GM12878 (cell line): ENCODE measurements at regions not wholly inside any gene's neighbourhood (a gene's known extent, or its start where the extent isn't known, plus 50 kb on each side); places are given as distances from the start of the nearest gene placed in this dataset.

Source experiments
- ATAC-seq: fragments of 200-7000 bp; cut with Tn5 transposase; 3 replicates; pipeline ENCODE4 v1.9.1; 2020; ENCODE audit warnings: mild to moderate bottlenecking, moderate library complexity
- BruUV-seq: library from RNA; stranded (reverse); fragments of 400-500 nt; replicated peaks from 2 replicates; lab custom pipeline; 2021; lab: Mats Ljungman, UMichigan
- CTCF ChIA-PET: fragments of 300-600 bp; sonication (Branson Sonifier 250); formaldehyde crosslinking; extraction: SDS; loops from one replicate; lab custom pipeline; 2021; ENCODE audit warnings: inconsistent platforms; lab: Yijun Ruan, JAX
- POLR2A ChIA-PET: fragments of 350-600 bp; formaldehyde crosslinking; extraction: SDS; loops from one replicate; lab custom pipeline; 2021; ENCODE audit warnings: inconsistent platforms; lab: Charles Lee
- RAD21 ChIA-PET: fragments of 300-600 bp; sonication (Branson Sonifier 250); formaldehyde crosslinking; loops from one replicate; lab custom pipeline; 2023; ENCODE audit warnings: antibody characterized with exemption; ENCODE audit not compliant: unreplicated experiment; lab: Charles Lee
- SMC1A ChIA-PET: fragments of 300-600 bp; sonication (Branson Sonifier 250); formaldehyde crosslinking; loops from one replicate; lab custom pipeline; 2023; ENCODE audit not compliant: unreplicated experiment, uncharacterized antibody; lab: Charles Lee
- DNase-seq: peaks from one replicate; pipeline ENCODE4 v3.0.0-alpha.2; 2011; ENCODE audit warnings: low read depth, low spot score
- FAIRE-seq: peaks from 3 replicates; lab custom pipeline; 2011; peaks lifted over from hg19 to GRCh38; lab: Jason Lieb, UNC
- H2AFZ ChIP-seq: 2 replicates; pipeline ENCODE4 v1.6.0; 2011; ENCODE audit warnings: low read depth, low read length, control low read depth; ENCODE audit not compliant: control insufficient read depth
- H3K27ac ChIP-seq: 2 replicates; pipeline ENCODE4 v1.5.1; 2011; ENCODE audit warnings: control low read depth; ENCODE audit not compliant: control insufficient read depth, insufficient read depth
- H3K27me3 ChIP-seq, 2 experiments: replicated peaks in 1 of 2; 2 replicates each; pipeline versions ENCODE4 v1.6.0 to v1.6.1; 2011; ENCODE audit warnings: low read length in 1 of 2; ENCODE audit not compliant: control insufficient read depth in 2 of 2, insufficient read depth in 2 of 2
- H3K36me3 ChIP-seq, 2 experiments: 2 replicates each; pipeline ENCODE4 v1.5.1; 2011; ENCODE audit warnings: low read length in 1 of 2; ENCODE audit not compliant: control insufficient read depth in 2 of 2, insufficient read depth in 2 of 2
- H3K4me1 ChIP-seq: 2 replicates; pipeline ENCODE4 v1.6.1; 2011; ENCODE audit warnings: mild to moderate bottlenecking, low read length, moderate library complexity, mixed read lengths; ENCODE audit not compliant: control insufficient read depth, insufficient read depth
- H3K4me2 ChIP-seq: 2 replicates; pipeline ENCODE4 v1.6.0; 2011; ENCODE audit warnings: control low read depth; ENCODE audit not compliant: control insufficient read depth, insufficient read depth
- H3K4me3 ChIP-seq: fragments of 200-600 bp; sonication (generic); 2 replicates; pipeline ENCODE4 v1.5.1; 2016
- H3K79me2 ChIP-seq: 2 replicates; pipeline ENCODE4 v1.6.0; 2011; ENCODE audit warnings: low read length; ENCODE audit not compliant: control insufficient read depth, insufficient read depth
- H3K9ac ChIP-seq: 2 replicates; pipeline ENCODE4 v1.8.0; 2011; ENCODE audit warnings: low read length, control low read depth, mixed read lengths; ENCODE audit not compliant: control insufficient read depth, insufficient read depth
- H3K9me3 ChIP-seq: replicated peaks from 3 replicates; pipeline ENCODE4 v1.5.1; 2011; ENCODE audit warnings: mild to moderate bottlenecking, low read length; ENCODE audit not compliant: control insufficient read depth, insufficient read depth
- H4K20me1 ChIP-seq: 2 replicates; pipeline ENCODE4 v1.6.0; 2011; ENCODE audit not compliant: control insufficient read depth, insufficient read depth
- ASH2L ChIP-seq: fragments of 300-600, 200-600 bp; sonication (generic); IDR thresholded peaks from 2 replicates; pipeline ENCODE4 v1.6.1; 2017; ENCODE audit warnings: low read depth, mild to moderate bottlenecking, borderline replicate concordance
- BHLHE40 ChIP-seq, 2 experiments: fragments of 450-650 bp in 1 of 2; IDR thresholded peaks; 2 replicates each; pipeline ENCODE4 v1.6.1; 2011 to 2017; ENCODE audit warnings: low read depth in 2 of 2, borderline replicate concordance in 1 of 2, improper control_type of control experiment in 1 of 2, low read length in 1 of 2, mild to moderate bottlenecking in 1 of 2
- CBX3 ChIP-seq: fragments of 200-600 bp; sonication (generic); IDR thresholded peaks from 2 replicates; pipeline ENCODE4 v1.6.1; 2016; ENCODE audit warnings: low read depth, borderline replicate concordance
- EZH2 ChIP-seq: IDR thresholded peaks from 2 replicates; pipeline ENCODE4 v1.6.1; 2012; ENCODE audit warnings: low read depth, mild to moderate bottlenecking, control low read depth, inconsistent platforms, low read length, borderline replicate concordance; ENCODE audit not compliant: control insufficient read depth
- HDAC2 ChIP-seq: fragments of 200-600 bp; sonication (generic); IDR thresholded peaks from 2 replicates; pipeline ENCODE4 v1.6.1; 2017
- IKZF1 ChIP-seq: fragments of 450-650 bp; conservative IDR thresholded peaks from 2 replicates; pipeline ENCODE4 v1.6.1; 2017; ENCODE audit warnings: antibody characterized with exemption, mild to moderate bottlenecking
- MLLT1 ChIP-seq: fragments of 450-650 bp; IDR thresholded peaks from 2 replicates; pipeline ENCODE4 v1.6.1; 2016; ENCODE audit warnings: mild to moderate bottlenecking
- NFIC ChIP-seq: IDR thresholded peaks from 2 replicates; pipeline ENCODE4 v1.6.1; 2012; ENCODE audit warnings: low read depth, mild to moderate bottlenecking, inconsistent platforms, low read length, moderate library complexity
- NFYB ChIP-seq: IDR thresholded peaks from 2 replicates; pipeline ENCODE4 v1.6.1; 2011; ENCODE audit warnings: low read depth, mild to moderate bottlenecking, low read length, improper control_type of control experiment, moderate library complexity; ENCODE audit not compliant: insufficient read depth
- RBBP5 ChIP-seq: fragments of 200-600 bp; sonication (generic); conservative IDR thresholded peaks from 2 replicates; pipeline ENCODE4 v1.6.1; 2016
- YY1 ChIP-seq: IDR thresholded peaks from 2 replicates; pipeline ENCODE4 v1.6.1; 2011; ENCODE audit warnings: low read depth, mild to moderate bottlenecking, low read length
- ZBED1 ChIP-seq: IDR thresholded peaks from 2 replicates; pipeline ENCODE4 v1.6.1; 2016; ENCODE audit warnings: borderline replicate concordance
- ZNF274 ChIP-seq: IDR thresholded peaks from one replicate; pipeline ENCODE4 v1.8.0; 2011; ENCODE audit not compliant: insufficient read length, insufficient read depth
- ZNF384 ChIP-seq: IDR thresholded peaks from 2 replicates; pipeline ENCODE4 v1.6.1; 2012; ENCODE audit warnings: low read depth, mild to moderate bottlenecking, low read length, improper control_type of control experiment, borderline replicate concordance
- WGBS: methylation state at CpG from one replicate; pipeline ENCODE4 v1.1.6; 2016; ENCODE audit warnings: low lambda C conversion rate; ENCODE audit not compliant: insufficient replicate concordance, insufficient coverage; ENCODE audit errors: missing lambda C conversion rate; 5-methylcytosine and 5-hydroxymethylcytosine counted together
- in situ Hi-C: fragments of 300-500 bp; cut with MboI; formaldehyde crosslinking; loops from 9 replicates; pipeline ENCODE4 v1.14.3; 2018; ENCODE audit warnings: mixed read lengths
- intact Hi-C: fragments of 100-400 bp; cut with micrococcal nuclease; formaldehyde crosslinking; loops from one replicate; pipeline ENCODE4 v1.14.2; 2022; ENCODE audit not compliant: unreplicated experiment
- TF ChIP-seq, protein P1 (sequence below): IDR thresholded peaks from 2 replicates; pipeline ENCODE4 v1.6.1; 2011; ENCODE audit warnings: mild to moderate bottlenecking, low read depth, low read length, moderate library complexity; ENCODE audit not compliant: insufficient replicate concordance

DNA sequence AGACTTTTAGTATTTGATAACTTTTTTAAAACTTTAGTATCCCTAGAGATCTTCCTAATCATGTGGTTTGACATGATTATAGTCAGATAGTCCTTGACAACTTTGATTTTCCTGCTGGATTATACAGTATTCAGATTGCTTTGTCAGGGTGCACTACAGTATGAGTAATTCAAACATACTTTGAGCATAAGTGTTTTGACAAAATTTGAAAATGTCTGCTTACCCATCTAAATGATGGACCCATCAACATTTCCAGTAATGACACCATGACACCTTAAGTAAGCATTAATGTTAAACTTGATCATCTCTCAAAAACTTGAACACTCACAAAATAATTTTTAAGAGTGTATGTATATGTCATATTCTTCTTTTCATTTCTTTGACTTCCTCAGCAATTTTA lies 514.5 kb upstream of the SMIM31 start:
- SMC1A ChIA-PET: no interaction called here
- in situ Hi-C loops (no loop called here), intact Hi-C loops (no loop called here)
- POLR2A ChIA-PET: no interaction called here
- Histone ChIP-seq H3K4me1 (no peaks in the 10 kb centered on the region), H3K79me2 (no peaks in the 10 kb centered on the region), H3K36me3 (no peaks in the 10 kb centered on the region), H2AFZ (no peak overlapping the region), H3K9me3 (no peaks in the 10 kb centered on the region), H3K27ac (no peak overlapping the region), H3K9ac (no peak overlapping the region), H3K4me2 (no peak overlapping the region), H3K4me3 (no peak overlapping the region), H4K20me1 (no peaks in the 10 kb centered on the region)
- DNase-seq (no peak), ATAC-seq (no peak), FAIRE-seq (no peak)
- RAD21 ChIA-PET: no interaction called here
- CTCF ChIA-PET: interaction anchor here (0.6 kb wide), 1 partner anchor 35 kb away, joined by 3 read pairs; no protein-coding TSS in a partner anchor
- no TSS peak for BruUV-seq
- no peak for TF ChIP-seq BHLHE40 (IDR thresholded peaks at IDR 0.05; ENCODE audit: borderline replicate concordance in 1 of 2, low read depth in 2 of 2, low read length in 1 of 2)
- no peak for TF ChIP-seq NFIC
- TF ChIP-seq EZH2: no peak
- no peak for TF ChIP-seq YY1
- TF ChIP-seq, all 136 proteins: peak for 0
- H3K27me3 ChIP-seq: no peaks in the 10 kb centered on the region

- H2AFZ ChIP-seq: no peak overlapping the region
- no peak for ATAC-seq
- H3K4me1 ChIP-seq: no peaks in the 10 kb centered on the region
- ChIA-PET POLR2A (no interaction called here), CTCF (interaction anchor here (0.6 kb wide), 1 partner anchor 35 kb away, joined by 3 read pairs; no protein-coding TSS in a partner anchor), RAD21 (no interaction called here), SMC1A (no interaction called here)
- H3K27me3 ChIP-seq: no peaks in the 10 kb centered on the region
- no peak for DNase-seq
- H4K20me1 ChIP-seq: no peaks in the 10 kb centered on the region
- H3K4me3 ChIP-seq: no peak overlapping the region
- no peaks in the 10 kb centered on the region for H3K79me2 ChIP-seq
- BruUV-seq: no TSS peak
- H3K36me3 ChIP-seq: no peaks in the 10 kb centered on the region
- WGBS: 0% methylated on average over 3 of the region's 3 CpGs
- in situ Hi-C loops (no loop called here), intact Hi-C loops (no loop called here)
- no peak overlapping the region for H3K27ac ChIP-seq
- FAIRE-seq: no peak
- H3K9ac ChIP-seq: no peak overlapping the region
- H3K4me2 ChIP-seq: no peak overlapping the region
- H3K9me3 ChIP-seq: no peaks in the 10 kb centered on the region
- TF ChIP-seq ZNF384 (no peak), IKZF1 (no peak), NFYB (no peak), RBBP5 (no peak), CBX3 (no peak), ZBED1 (no peak), ZNF274 (no peak), HDAC2 (no peak), ASH2L (no peak), MLLT1 (no peak)
- TF ChIP-seq, protein P1, sequence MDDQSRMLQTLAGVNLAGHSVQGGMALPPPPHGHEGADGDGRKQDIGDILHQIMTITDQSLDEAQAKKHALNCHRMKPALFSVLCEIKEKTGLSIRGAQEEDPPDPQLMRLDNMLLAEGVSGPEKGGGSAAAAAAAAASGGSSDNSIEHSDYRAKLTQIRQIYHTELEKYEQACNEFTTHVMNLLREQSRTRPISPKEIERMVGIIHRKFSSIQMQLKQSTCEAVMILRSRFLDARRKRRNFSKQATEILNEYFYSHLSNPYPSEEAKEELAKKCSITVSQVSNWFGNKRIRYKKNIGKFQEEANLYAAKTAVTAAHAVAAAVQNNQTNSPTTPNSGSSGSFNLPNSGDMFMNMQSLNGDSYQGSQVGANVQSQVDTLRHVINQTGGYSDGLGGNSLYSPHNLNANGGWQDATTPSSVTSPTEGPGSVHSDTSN: no peak
Observed at GRCh38 chr4:164239976-164240375, 514.0 kb upstream of the SMIM31 start.
